ENCODE measurements at regions not wholly inside any gene's neighbourhood (a gene's known extent, or its start where the extent isn't known, plus 50 kb on each side); places are given as distances from the start of the nearest gene placed in this dataset.
"Not testable (repeated sequence)": the region's sequence is repeated elsewhere in the genome, so short reads cannot be mapped to it uniquely, and the experiment has no call there.

DNA sequence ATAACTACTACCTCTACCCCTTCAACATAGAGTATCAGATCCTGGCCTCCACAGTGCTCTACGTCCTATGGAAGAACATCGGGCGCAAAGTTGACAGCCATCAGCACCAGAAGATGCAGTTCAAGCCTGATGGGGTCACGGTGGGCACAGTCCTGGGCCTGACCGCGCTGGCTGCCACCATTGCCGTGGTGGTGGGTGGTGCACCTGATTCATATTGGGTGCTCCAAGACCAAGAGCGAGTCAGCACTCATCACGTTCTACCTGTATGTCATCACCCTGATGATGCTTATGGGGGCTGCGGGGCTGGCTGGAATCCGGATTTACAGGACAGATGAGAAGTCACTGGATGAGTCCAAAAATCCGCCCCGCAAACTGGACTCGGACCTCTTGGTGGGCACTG is 846.4 kb downstream of the RPIA start:
- not testable (repeated sequence) for DNase-seq (ENCODE audit: low read depth in 3 of 3)

GRCh38 chr2:89544110-89544509 is 852.6 kb downstream of the RPIA start:
- DNase-seq (ENCODE audit: low read depth in 3 of 3), result not testable (repeated sequence)

GRCh38 chr2:89579154-89579553 is 887.7 kb downstream of the RPIA start:
- not testable (repeated sequence) for DNase-seq (ENCODE audit: low read depth in 3 of 3)

GRCh38 chr2:89582816-89583215 is 891.3 kb downstream of the RPIA start:
- DNase-seq (ENCODE audit: low read depth in 3 of 3), result not testable (repeated sequence)

DNA sequence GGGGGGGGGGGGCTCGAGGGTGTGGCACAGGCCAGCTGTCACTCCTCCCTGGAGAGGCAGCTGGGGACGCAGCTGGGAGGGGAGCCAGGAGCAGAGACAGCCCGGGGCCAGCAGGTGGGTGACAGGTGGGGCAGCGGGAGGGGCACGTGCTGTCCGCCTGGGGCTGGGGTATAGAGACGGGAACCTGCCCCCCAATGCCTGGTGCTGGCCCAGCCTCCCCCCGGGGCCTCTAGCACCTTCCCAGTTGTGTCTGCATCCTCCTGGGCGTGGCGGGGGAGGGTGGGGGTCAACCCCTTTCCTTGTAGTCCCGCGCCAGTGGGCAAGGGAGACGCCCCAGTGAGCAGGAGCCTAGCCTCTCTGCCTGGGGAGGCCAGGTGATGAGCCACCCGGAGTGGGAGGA is 892.6 kb downstream of the RPIA start:
- peak in 1 of 3 experiments; percentile 0 for DNase-seq (ENCODE audit: low read depth in 3 of 3)

GRCh38 chr2:89584868-89585557 is 893.5 kb downstream of the RPIA start:
- not testable (repeated sequence) for DNase-seq (ENCODE audit: low read depth in 3 of 3)

DNA sequence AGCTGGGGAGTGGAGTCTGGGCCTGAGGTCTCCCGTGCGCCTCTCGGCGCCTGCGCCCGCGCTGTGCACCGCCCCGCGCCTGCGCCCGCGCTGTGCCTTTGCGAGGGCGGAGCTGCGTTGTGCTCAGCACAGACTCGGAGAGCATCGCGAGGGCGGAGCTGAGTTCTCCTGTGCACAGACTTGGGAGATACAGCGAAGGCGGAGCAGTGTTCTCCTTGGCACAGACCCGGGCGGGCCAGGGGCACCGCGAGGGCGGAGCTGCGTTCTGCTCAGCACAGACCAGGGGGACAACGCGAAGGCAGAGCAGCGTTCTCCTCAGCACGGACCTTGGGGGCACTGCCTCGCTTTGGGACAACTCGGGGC is 894.1 kb downstream of the RPIA start:
- peak in 2 of 3 experiments; percentile 1 to 39 for DNase-seq (ENCODE audit: low read depth in 3 of 3)

DNA sequence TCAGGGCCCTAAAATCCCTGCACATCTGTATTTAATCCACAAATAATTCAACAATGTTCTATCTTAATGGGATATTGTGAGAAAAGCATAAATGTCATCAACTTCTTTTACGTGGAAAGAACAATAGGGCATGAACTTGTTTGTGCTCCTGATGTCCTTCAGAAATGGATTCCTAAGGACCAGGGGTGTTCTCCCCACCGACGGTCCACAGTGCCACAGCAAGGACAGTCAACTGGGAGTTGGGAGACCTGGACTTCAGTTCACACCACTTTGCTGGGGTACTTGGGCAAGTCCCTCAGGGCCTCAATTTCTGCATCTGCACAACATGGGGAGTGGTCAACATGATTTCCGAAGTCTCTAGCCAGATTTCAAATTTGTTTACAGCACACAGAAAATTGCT is 908.4 kb downstream of the RPIA start:
- not testable (repeated sequence) for DNase-seq (ENCODE audit: low read depth in 3 of 3)

GRCh38 chr2:89606514-89606913 is 915.0 kb downstream of the RPIA start:
- DNase-seq (ENCODE audit: low read depth in 3 of 3), result not testable (repeated sequence)

- DNase-seq (ENCODE audit: low read depth in 3 of 3), result not testable (repeated sequence)
These were observed 918.9 kb downstream of the RPIA start for GRCh38 chr2:89610207-89610926.

DNA sequence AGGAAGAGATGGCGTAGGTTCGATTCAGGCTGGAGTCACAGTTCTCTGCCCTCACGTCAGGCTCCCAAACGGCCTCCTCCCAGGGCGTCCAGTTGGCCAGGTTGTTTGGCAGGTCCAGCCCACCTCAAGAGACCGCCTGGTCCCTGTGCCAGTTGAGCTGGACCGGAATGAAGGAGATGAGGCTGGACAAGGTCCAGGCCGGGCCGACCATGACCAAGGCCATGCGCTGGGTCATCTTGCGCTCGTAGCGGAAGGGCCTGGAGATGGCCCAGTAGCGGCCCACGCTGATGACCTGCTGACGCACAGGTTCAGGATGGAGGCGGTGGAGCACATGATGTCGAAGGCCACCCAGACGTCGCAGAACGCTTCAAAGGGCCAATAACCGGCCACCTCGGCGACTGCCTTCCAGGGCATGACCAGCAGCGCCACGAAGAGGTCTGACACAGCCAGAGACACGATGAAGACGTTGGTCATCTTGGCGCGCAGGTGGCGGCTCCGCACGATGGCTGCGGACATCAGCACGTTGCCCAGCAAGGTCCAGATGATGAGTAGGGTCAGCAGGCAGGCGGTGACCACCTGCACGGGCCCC is 919.5 kb downstream of the RPIA start:
- DNase-seq (ENCODE audit: low read depth in 3 of 3), result not testable (repeated sequence)

DNA sequence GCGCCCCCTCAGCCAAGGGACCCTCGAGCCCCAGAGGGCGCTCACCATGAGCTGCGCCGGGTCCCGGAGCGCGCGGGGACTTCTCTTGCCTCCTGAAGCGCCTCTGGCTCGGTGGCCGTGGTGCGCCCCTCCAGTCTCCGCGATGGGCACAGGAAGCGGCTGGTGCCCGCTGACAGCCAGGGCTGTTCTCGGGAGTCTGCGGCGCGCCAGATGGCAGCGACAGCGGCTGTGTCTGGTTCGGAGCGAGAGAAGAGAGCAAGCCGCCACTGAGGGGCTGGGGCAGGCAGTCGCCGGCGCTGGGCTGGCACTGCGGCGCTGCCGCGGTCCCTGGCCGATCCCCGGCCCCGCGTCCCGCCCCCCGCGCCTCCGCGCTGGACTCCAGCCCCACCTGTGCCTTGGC is 920.2 kb downstream of the RPIA start:
- not testable (repeated sequence) for DNase-seq (ENCODE audit: low read depth in 3 of 3)

DNA sequence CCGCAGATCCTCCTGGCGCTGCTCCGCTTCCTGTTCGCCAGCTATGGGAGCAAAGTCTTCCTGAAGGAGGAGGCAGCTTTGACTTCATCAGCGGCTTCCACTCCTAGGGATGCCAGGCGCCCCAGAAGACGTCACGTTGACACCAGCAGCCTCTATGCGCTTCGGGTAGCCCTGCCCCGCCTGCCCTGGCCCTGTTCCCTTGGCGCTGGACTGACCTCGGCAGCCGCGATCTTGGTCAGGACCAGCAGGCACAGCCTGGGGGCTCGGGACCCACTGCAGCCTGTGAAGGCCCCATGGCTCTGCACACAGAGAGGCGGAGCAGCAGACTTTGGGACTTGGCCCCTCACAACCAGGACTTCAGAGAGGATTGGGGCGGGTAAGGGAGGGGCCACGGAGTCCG is 957.8 kb downstream of the RPIA start:
- DNase-seq (ENCODE audit: low read depth in 3 of 3), result not testable (repeated sequence)

DNA sequence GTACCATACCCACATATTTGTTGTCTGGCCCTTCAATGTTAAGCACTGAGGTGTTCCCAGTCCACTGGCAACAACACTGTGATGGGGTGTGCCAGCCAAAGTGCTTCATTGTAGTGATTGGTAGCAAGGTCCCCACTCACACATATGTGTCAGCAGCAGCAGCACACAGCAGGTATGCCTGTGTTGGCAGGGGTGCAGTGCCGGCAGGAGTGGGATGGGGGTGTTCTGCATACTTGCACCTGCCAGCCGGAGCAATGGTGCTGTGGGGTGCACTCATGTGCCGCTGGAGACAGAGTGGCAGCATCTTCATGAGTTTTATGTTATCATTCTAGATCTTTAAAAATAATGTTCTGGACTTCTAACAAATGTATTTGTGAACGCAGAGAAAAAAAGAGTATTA is 987.8 kb downstream of the RPIA start:
- not testable (repeated sequence) for DNase-seq (ENCODE audit: low read depth in 3 of 3)

Data from stimulated activated CD4-positive, alpha-beta T cell treated with anti-CD3 and anti-CD28 coated beads, TNF-alpha, amount 100 ng/mL, for 24 hours (primary cell).